Right ventricle myocardium inferior (tissue), 1 donor: ENCODE measurements at regions not wholly inside any gene's neighbourhood (a gene's known extent, or its start where the extent isn't known, plus 50 kb on each side); places are given as distances from the start of the nearest gene placed in this dataset.
"Not testable (repeated sequence)": the region's sequence is repeated elsewhere in the genome, so short reads cannot be mapped to it uniquely, and the experiment has no call there.

Experiments
- ATAC-seq: fragments of 200-7000 bp; cut with Tn5 transposase; one replicate; pipeline ENCODE4 v1.9.1; 2020; ENCODE audit warnings: mild to moderate bottlenecking, moderate library complexity
- DNase-seq: peaks from one replicate; pipeline ENCODE4 v3.0.0; 2021; ENCODE audit errors: missing footprints
- intact Hi-C: fragments of 100-400 bp; cut with DNase I; formaldehyde crosslinking; loops from one replicate; pipeline ENCODE4 v1.11.0; 2022
- donor health status: DM: no; HTN: yes; CAD: no; lungs with severe emphysema.

- ATAC-seq (no peak), DNase-seq (no peak)
- intact Hi-C loops = no loop called here
These were observed 619.0 kb upstream of the GOLIM4 start for GRCh38 chr3:168714609-168715240.

- no peak for ATAC-seq
- intact Hi-C loops = no loop called here
- DNase-seq = no peak
These were observed 613.3 kb upstream of the GOLIM4 start for GRCh38 chr3:168709073-168709472.

GRCh38 chr3:168707900-168708299 is 612.2 kb upstream of the GOLIM4 start:
- ATAC-seq (no peak), DNase-seq (no peak)
- intact Hi-C loops = no loop called here

GRCh38 chr3:168705412-168705811 is 609.7 kb upstream of the GOLIM4 start:
- DNase-seq (no peak), ATAC-seq (no peak)
- intact Hi-C loops = no loop called here

- ATAC-seq (no peak), DNase-seq (no peak)
- intact Hi-C loops = no loop called here
These were observed 600.3 kb upstream of the GOLIM4 start for GRCh38 chr3:168696051-168696450.

- no peak for ATAC-seq
- DNase-seq = no peak
- intact Hi-C loops = no loop called here
These were observed 598.1 kb upstream of the GOLIM4 start for GRCh38 chr3:168693870-168694269.

GRCh38 chr3:168688267-168688666 is 592.5 kb upstream of the GOLIM4 start:
- intact Hi-C loops = no loop called here
- DNase-seq = no peak
- no peak for ATAC-seq

GRCh38 chr3:168684519-168684918 is 588.8 kb upstream of the GOLIM4 start:
- ATAC-seq = no peak
- intact Hi-C loops = no loop called here
- no peak for DNase-seq

- DNase-seq (no peak), ATAC-seq (no peak)
- intact Hi-C loops = no loop called here
These were observed 583.0 kb upstream of the GOLIM4 start for GRCh38 chr3:168678730-168679129.

GRCh38 chr3:168671091-168671490 is 575.4 kb upstream of the GOLIM4 start:
- intact Hi-C loops = no loop called here
- DNase-seq (no peak), ATAC-seq (no peak)

GRCh38 chr3:168660879-168661657 is 565.3 kb upstream of the GOLIM4 start:
- intact Hi-C loops, ATAC-seq, DNase-seq: not testable (repeated sequence)

GRCh38 chr3:168659015-168659414 is 563.3 kb upstream of the GOLIM4 start:
- intact Hi-C loops = no loop called here
- ATAC-seq (no peak), DNase-seq (no peak)

GRCh38 chr3:168655611-168656010 is 559.9 kb upstream of the GOLIM4 start:
- ATAC-seq = no peak
- DNase-seq = no peak
- intact Hi-C loops = no loop called here

- intact Hi-C loops = no loop called here
- ATAC-seq = no peak
- DNase-seq = no peak
These were observed 559.0 kb upstream of the GOLIM4 start for GRCh38 chr3:168654700-168655099.

- DNase-seq = no peak
- no peak for ATAC-seq
- intact Hi-C loops = no loop called here
These were observed 557.5 kb upstream of the GOLIM4 start for GRCh38 chr3:168653255-168653654.

GRCh38 chr3:168648321-168648720 is 552.6 kb upstream of the GOLIM4 start:
- intact Hi-C loops = no loop called here
- ATAC-seq (no peak), DNase-seq (no peak)

GRCh38 chr3:168647582-168647981 is 551.9 kb upstream of the GOLIM4 start:
- intact Hi-C loops = no loop called here
- ATAC-seq (no peak), DNase-seq (no peak)

- intact Hi-C loops = no loop called here
- ATAC-seq = no peak
- DNase-seq = no peak
These were observed 549.5 kb upstream of the GOLIM4 start for GRCh38 chr3:168645180-168645579.

GRCh38 chr3:168628549-168628948 is 532.8 kb upstream of the GOLIM4 start:
- DNase-seq (no peak), ATAC-seq (no peak)
- intact Hi-C loops = loop anchor here (10.0 kb wide), 1 partner anchor 114 kb away; no protein-coding TSS in a partner anchor

- DNase-seq = no peak
- intact Hi-C loops = loop anchor here (10.0 kb wide), 1 partner anchor 111 kb away; no protein-coding TSS in a partner anchor
- ATAC-seq = no peak
These were observed 529.8 kb upstream of the GOLIM4 start for GRCh38 chr3:168625477-168625876.
